HG03135 (cell line): ENCODE measurements at regions not wholly inside any gene's neighbourhood (a gene's known extent, or its start where the extent isn't known, plus 50 kb on each side); places are given as distances from the start of the nearest gene placed in this dataset.
"Not testable (repeated sequence)": the region's sequence is repeated elsewhere in the genome, so short reads cannot be mapped to it uniquely, and the experiment has no call there.

Experiments used
- ATAC-seq: cut with Tn5 transposase; IDR thresholded peaks from one replicate; pipeline ENCODE4 v1.9.1; 2021; ENCODE audit warnings: mild to moderate bottlenecking, moderate library complexity; ENCODE audit not compliant: unreplicated experiment

GRCh38 chr3:163722405-163722804 is 1355.9 kb downstream of the SI start:
- ATAC-seq = no peak

- ATAC-seq = no peak
Measured at GRCh38 chr3:163721596-163721995, 1356.7 kb downstream of the SI start.

- ATAC-seq = no peak
Measured at GRCh38 chr3:163717377-163717776, 1360.9 kb downstream of the SI start.

GRCh38 chr3:163708428-163708827 is 1369.9 kb downstream of the SI start:
- ATAC-seq = no peak

- ATAC-seq = no peak
Measured at GRCh38 chr3:163707659-163708058, 1370.6 kb downstream of the SI start.

- ATAC-seq = not testable (repeated sequence)
Measured at GRCh38 chr3:163698221-163698620, 1380.1 kb downstream of the SI start.

- ATAC-seq = no peak
Measured at GRCh38 chr3:163692494-163692893, 1385.8 kb downstream of the SI start.

- no peak for ATAC-seq
Measured at GRCh38 chr3:163684651-163685050, 1393.6 kb downstream of the SI start.

GRCh38 chr3:163672954-163673353 is 1405.3 kb downstream of the SI start:
- no peak for ATAC-seq

GRCh38 chr3:163671201-163671600 is 1407.1 kb downstream of the SI start:
- ATAC-seq = no peak

- ATAC-seq = no peak
Measured at GRCh38 chr3:163664466-163664865, 1413.8 kb downstream of the SI start.

- no peak for ATAC-seq
Measured at GRCh38 chr3:163657088-163657487, 1421.2 kb downstream of the SI start.

- ATAC-seq = no peak
Measured at GRCh38 chr3:163655021-163655420, 1423.3 kb downstream of the SI start.

- ATAC-seq = no peak
Measured at GRCh38 chr3:163644172-163644571, 1434.1 kb downstream of the SI start.

GRCh38 chr3:163632722-163633121 is 1445.6 kb downstream of the SI start:
- ATAC-seq = no peak

- ATAC-seq = no peak
Measured at GRCh38 chr3:163626753-163627152, 1451.5 kb downstream of the SI start.

GRCh38 chr3:163622384-163622783 is 1455.9 kb downstream of the SI start:
- ATAC-seq = no peak

- no peak for ATAC-seq
Measured at GRCh38 chr3:163614886-163615285, 1463.4 kb downstream of the SI start.

GRCh38 chr3:163605915-163606314 is 1472.4 kb downstream of the SI start:
- ATAC-seq = no peak

GRCh38 chr3:163601426-163601825 is 1476.9 kb downstream of the SI start:
- ATAC-seq = no peak

GRCh38 chr3:163587342-163587741 is 1491.0 kb downstream of the SI start:
- no peak for ATAC-seq

GRCh38 chr3:163582967-163583366 is 1495.3 kb downstream of the SI start:
- ATAC-seq = no peak

- ATAC-seq = no peak
Measured at GRCh38 chr3:163577271-163577670, 1501.0 kb downstream of the SI start.

GRCh38 chr3:163576314-163576713 is 1502.0 kb downstream of the SI start:
- ATAC-seq = no peak
